ENCODE measurements at regions not wholly inside any gene's neighbourhood (a gene's known extent, or its start where the extent isn't known, plus 50 kb on each side); places are given as distances from the start of the nearest gene placed in this dataset.

DNA sequence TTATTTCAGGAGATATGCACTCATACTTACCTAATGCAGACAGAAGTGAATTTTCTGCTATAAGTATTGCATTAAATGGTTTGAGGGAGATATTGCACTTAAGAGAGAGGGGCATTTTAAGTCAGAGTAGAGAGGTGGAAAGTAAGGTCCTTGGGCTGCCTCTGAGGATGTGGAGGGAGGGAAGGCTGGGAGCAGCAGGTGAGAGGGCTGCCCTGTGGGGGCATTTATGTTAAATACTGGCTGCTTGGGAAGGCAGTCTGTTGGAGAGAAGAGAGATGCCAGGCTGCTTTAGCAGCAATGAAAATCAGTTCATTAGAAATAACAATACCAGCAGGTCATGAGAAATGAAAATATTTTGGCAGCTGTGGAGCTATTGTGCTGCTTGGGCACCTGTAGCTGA lies 576.2 kb upstream of the HS6ST1 start:
- no peak overlapping the region for H3K4me3 ChIP-seq (ENCODE audit: low read length)
- no peak for DNase-seq (ENCODE audit: low read depth)
- TF ChIP-seq, protein P1, sequence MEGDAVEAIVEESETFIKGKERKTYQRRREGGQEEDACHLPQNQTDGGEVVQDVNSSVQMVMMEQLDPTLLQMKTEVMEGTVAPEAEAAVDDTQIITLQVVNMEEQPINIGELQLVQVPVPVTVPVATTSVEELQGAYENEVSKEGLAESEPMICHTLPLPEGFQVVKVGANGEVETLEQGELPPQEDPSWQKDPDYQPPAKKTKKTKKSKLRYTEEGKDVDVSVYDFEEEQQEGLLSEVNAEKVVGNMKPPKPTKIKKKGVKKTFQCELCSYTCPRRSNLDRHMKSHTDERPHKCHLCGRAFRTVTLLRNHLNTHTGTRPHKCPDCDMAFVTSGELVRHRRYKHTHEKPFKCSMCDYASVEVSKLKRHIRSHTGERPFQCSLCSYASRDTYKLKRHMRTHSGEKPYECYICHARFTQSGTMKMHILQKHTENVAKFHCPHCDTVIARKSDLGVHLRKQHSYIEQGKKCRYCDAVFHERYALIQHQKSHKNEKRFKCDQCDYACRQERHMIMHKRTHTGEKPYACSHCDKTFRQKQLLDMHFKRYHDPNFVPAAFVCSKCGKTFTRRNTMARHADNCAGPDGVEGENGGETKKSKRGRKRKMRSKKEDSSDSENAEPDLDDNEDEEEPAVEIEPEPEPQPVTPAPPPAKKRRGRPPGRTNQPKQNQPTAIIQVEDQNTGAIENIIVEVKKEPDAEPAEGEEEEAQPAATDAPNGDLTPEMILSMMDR (conservative IDR thresholded peaks at IDR 0.05; ENCODE audit: low read length) = no peak

DNA sequence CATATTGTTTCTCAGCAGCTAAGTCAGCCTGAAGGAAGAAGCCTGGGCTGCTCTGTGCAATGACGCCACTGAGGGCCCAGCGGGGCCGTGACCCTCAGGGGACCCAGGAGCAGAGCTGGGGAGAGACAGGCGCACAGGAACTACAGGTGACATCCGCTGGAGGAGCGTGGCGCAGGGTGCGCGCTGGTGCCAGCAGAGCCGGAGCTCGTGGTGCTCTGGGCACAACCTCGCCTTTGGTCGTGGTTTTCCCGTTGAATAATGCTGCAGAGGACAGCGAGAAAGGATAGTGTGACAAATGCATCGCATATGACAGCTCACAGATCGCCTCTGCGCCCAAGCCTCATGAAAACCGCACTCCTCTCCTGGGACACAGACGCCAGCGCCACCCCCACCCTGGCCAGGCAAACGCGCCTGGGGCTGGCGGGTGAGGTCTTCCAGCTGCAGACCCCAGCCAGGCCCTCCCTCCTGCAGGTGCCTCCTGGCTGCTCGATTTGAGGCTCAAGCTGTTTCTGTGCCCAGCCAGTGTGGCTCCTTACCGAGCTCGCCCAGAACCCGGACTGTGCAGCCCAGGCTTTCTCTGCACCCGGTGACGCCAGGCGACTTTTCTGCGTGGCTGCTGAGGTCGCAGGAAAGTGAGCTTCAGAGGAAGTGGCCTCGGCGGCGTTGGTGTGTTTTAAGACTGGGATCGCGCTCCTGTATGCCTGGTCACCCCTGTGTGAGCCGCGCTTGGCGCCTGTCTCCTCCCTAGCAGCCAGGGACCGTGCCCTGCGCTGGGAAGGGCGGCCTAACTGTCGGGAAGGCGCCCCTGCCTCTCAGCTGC lies 583.1 kb upstream of the HS6ST1 start:
- no peak for DNase-seq (ENCODE audit: low read depth)
- no peak overlapping the region for H3K4me3 ChIP-seq (ENCODE audit: low read length)
- TF ChIP-seq, protein P1 (conservative IDR thresholded peaks at IDR 0.05; ENCODE audit: low read length) = no peak

DNA sequence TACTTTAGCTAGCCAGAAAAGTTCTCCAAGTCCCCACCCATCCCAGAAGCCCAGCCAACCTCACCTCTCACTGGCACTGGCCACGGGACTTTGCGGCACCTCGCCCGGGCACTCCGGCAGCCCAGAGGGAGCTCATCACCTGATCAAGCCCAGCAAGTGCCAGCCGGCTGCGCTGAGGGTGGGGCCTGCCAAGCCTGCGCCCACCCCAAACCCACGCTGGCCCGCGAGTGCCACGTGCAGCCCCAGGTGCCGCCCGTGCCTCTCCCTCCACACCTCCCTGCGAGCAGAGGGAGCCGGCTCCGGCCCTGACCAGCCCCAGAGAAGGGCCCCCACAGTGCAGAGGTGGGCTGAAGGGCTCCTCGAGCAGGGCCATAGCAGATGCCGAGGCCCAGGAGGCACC lies 585.0 kb upstream of the HS6ST1 start:
- no peak for DNase-seq (ENCODE audit: low read depth)
- TF ChIP-seq, protein P1 (conservative IDR thresholded peaks at IDR 0.05; ENCODE audit: low read length) = no peak
- no peak overlapping the region for H3K4me3 ChIP-seq (ENCODE audit: low read length)

DNA sequence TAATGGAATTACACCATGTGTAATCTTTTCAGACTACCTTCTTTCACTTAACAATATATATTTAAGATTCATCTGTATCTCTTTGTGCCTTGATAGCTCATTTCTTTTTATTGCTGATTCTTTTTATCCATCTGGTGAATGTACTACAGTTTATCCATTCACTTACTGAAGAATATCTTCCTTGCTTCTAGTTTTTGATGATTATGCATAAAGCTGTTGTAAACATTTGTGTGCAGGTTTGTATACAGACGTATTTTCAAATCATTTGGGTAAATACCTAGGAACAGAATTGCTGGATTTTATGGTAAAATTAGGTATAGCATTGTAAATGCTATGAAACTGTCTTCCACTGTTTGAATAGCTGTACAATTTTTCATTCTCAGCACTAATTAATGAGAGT lies 592.6 kb upstream of the HS6ST1 start:
- no peak overlapping the region for H3K4me3 ChIP-seq (ENCODE audit: low read length)
- DNase-seq (ENCODE audit: low read depth) = no peak
- TF ChIP-seq, protein P1 (conservative IDR thresholded peaks at IDR 0.05; ENCODE audit: low read length) = no peak

DNA sequence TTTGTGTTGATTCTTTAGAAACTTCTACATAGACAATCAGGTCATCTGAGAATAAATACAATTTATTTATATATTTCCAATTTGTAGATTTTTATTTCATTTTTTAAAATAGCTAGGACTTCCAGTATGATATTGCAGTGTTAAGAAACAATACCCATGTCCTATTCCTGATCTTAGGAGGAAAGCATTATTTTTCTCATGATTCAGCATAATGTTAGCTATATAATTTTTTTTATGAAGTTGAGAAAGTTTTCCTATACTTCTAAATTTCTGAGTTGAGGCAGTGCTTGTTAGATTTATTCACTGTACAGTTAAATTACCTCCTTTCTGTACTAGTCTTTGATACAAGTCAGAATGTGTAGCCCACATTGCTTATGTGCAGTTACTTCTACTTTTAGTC lies 595.7 kb upstream of the HS6ST1 start:
- TF ChIP-seq, protein P1 (conservative IDR thresholded peaks at IDR 0.05; ENCODE audit: low read length) = no peak
- no peak overlapping the region for H3K4me3 ChIP-seq (ENCODE audit: low read length)

DNA sequence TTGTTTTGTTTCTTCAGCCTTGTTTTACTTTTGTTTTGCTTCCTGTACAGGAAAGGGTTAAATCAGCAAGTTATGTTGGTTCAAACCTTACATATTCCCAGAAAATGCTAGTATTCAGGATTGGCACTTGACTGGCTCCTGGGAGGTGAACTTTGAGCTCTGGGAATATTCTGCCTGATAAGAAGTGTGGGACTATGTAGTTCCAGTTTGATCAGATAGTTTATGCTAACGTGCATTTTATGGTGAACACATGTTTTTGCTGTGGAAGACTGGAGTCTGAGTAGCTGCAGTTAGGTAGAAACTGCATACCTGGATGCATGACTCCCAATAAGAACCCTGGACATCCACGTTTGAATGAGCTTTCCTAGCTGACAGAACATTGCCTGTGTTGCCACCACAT lies 603.1 kb upstream of the HS6ST1 start:
- TF ChIP-seq, protein P1 (conservative IDR thresholded peaks at IDR 0.05; ENCODE audit: low read length) = no peak
- no peak overlapping the region for H3K4me3 ChIP-seq (ENCODE audit: low read length)
- no peak for DNase-seq (ENCODE audit: low read depth)

More for the DNA sequence above, 595.7 kb upstream of the HS6ST1 start:
- DNase-seq (ENCODE audit: low read depth) = no peak

DNA sequence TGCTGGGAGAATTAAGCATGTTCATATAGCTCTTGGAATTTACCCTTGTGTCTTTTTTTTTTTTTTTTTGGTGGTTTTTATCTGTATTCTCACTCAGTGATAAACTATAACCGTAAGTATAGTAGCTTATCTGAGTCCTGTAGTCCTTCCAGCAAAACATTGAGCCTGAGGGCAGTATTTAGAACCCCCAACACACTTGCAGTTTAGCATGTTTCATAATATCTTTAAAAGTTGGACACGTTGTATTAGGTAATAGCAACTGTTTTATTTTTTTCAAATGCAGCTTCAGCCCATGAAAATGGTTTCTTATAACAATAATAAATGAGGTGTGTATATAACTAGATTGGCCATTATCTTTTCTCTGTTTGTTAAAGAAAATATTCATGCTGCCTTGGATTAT lies 603.5 kb upstream of the HS6ST1 start:
- no peak overlapping the region for H3K4me3 ChIP-seq (ENCODE audit: low read length)
- TF ChIP-seq, protein P1 (conservative IDR thresholded peaks at IDR 0.05; ENCODE audit: low read length) = no peak
- DNase-seq (ENCODE audit: low read depth) = no peak

Measured in AG10803 (cell line).